ENCODE measurements at regions not wholly inside any gene's neighbourhood (a gene's known extent, or its start where the extent isn't known, plus 50 kb on each side); places are given as distances from the start of the nearest gene placed in this dataset.

DNA sequence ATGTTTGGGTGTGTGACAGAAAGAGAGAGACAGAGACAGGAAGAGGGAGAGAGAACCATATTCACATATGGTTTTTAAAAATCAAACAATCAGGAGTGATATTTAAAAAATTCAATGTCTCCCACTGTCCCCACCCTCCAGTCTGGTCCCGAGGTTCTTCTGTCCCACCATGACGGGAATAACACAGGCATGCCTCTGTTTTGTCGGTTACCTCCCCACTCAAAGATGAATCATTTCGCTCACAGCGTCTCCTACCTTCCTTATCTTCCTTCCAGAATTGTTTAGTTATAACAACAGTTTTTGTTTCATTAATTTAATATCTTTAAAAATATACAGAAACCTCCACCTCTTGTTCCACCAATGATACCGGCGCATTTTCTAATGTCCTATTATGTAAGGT, 113.0 kb downstream of the KCNF1 start:
- H3K4me3 ChIP-seq (ENCODE audit: insufficient read depth, low read depth, low read length, poor library complexity, severe bottlenecking): no peak overlapping the region
- H3K9me3 ChIP-seq (ENCODE audit: control insufficient read depth, low read length): no peaks in the 10 kb centered on the region
- no peak overlapping the region for H3K27ac ChIP-seq (ENCODE audit: insufficient read depth, low read length, poor library complexity, severe bottlenecking)
- H3K4me1 ChIP-seq (ENCODE audit: control insufficient read depth, insufficient read depth, low read length, poor library complexity, severe bottlenecking): no peaks in the 10 kb centered on the region
- DNase-seq: no peak
- no peaks in the 10 kb centered on the region for H3K36me3 ChIP-seq (ENCODE audit: control insufficient read depth, insufficient read depth, low read length)
- no peaks in the 10 kb centered on the region for H3K27me3 ChIP-seq (replicated peaks; ENCODE audit: control insufficient read depth, insufficient read depth, low read length, poor library complexity, severe bottlenecking)

DNA sequence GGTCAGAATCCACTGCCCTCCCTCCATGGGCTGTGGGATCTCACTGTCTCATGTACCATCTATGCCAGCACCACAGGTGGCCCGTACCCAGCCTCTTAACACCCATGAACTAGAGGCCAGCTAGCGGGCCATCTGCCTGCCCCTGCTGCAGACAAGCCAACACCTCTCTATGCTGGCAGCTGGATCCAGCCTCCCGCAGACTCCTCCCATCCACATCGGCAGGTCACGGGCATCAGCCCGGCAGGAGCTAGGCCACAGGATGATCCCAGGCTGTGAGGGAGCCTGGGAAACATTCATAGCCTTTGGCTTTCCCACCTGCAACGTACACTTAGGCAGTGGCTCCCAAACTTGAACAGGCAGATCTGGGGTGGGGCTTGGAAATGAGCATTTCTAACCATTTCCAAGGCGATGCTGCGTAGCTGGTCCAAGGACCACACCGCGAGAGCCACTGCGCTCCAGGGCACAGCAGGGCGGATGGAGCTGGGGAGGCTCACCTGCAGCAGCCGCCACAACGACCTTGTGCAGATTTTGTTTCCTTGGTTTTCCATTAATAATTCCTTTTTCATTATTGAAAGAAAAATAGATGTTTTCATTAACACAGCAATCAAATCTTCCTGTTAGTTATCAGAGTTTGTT, 114.7 kb downstream of the KCNF1 start:
- H3K27ac ChIP-seq (ENCODE audit: insufficient read depth, low read length, poor library complexity, severe bottlenecking): no peak overlapping the region
- no peak for DNase-seq
- H3K4me1 ChIP-seq (ENCODE audit: control insufficient read depth, insufficient read depth, low read length, poor library complexity, severe bottlenecking): no peaks in the 10 kb centered on the region
- H3K36me3 ChIP-seq (ENCODE audit: control insufficient read depth, insufficient read depth, low read length): no peaks in the 10 kb centered on the region
- no peaks in the 10 kb centered on the region for H3K27me3 ChIP-seq (replicated peaks; ENCODE audit: control insufficient read depth, insufficient read depth, low read length, poor library complexity, severe bottlenecking)
- H3K9me3 ChIP-seq (ENCODE audit: control insufficient read depth, low read length): no peaks in the 10 kb centered on the region
- no peak overlapping the region for H3K4me3 ChIP-seq (ENCODE audit: insufficient read depth, low read depth, low read length, poor library complexity, severe bottlenecking)

DNA sequence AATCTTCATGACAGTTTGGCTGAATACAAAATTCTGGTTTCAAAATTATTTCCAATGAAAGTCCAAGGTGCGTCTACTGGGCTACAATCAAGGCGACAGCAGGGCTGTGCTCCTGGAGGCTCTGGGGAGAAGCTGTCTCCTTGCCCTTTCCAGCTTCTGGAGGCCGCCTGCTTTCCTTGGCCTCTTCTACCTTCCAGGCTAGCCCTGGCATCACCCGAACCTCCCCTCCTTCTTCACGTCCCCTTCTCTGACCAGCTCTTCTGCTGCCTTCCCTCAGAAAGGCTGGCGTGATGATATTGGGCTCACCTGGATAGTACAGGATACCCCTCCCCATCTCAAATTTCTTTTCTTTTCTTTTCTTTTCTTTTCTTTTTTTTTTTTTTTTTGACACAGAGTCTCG, 115.5 kb downstream of the KCNF1 start:
- Histone ChIP-seq H3K9me3 (ENCODE audit: control insufficient read depth, low read length) (no peaks in the 10 kb centered on the region), H3K27me3 (replicated peaks; ENCODE audit: control insufficient read depth, insufficient read depth, low read length, poor library complexity, severe bottlenecking) (no peaks in the 10 kb centered on the region), H3K4me1 (ENCODE audit: control insufficient read depth, insufficient read depth, low read length, poor library complexity, severe bottlenecking) (no peaks in the 10 kb centered on the region), H3K36me3 (ENCODE audit: control insufficient read depth, insufficient read depth, low read length) (no peaks in the 10 kb centered on the region), H3K4me3 (ENCODE audit: insufficient read depth, low read depth, low read length, poor library complexity, severe bottlenecking) (no peak overlapping the region), H3K27ac (ENCODE audit: insufficient read depth, low read length, poor library complexity, severe bottlenecking) (no peak overlapping the region)
- DNase-seq: no peak

DNA sequence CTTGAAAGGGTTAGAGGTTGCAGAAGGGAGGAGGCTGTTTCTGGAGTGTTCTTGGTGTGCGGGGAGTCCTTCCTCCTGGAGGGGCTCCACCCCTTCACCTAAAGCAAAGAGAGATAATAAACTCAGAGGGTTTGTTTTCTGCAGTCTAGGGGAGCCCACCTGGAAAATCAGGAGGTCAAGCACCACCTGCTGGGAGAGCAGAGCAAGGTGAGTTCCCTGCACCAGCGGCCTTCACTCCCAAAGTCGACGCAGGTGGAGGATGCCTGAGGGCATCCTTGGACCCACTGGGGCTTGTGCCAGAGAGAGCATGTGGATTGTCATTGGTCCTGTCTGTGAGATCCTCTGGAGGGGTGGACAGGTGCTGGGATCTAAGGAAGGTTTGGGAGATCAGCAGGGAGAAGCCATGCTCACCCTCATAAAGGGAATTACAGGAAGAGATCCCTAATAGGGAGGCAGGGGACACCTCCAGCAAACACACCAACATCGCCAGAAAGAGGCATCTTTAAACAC, 116.7 kb downstream of the KCNF1 start:
- Histone ChIP-seq H3K9me3 (ENCODE audit: control insufficient read depth, low read length) (no peaks in the 10 kb centered on the region), H3K4me1 (ENCODE audit: control insufficient read depth, insufficient read depth, low read length, poor library complexity, severe bottlenecking) (no peaks in the 10 kb centered on the region), H3K27ac (ENCODE audit: insufficient read depth, low read length, poor library complexity, severe bottlenecking) (no peak overlapping the region), H3K4me3 (ENCODE audit: insufficient read depth, low read depth, low read length, poor library complexity, severe bottlenecking) (no peak overlapping the region), H3K27me3 (replicated peaks; ENCODE audit: control insufficient read depth, insufficient read depth, low read length, poor library complexity, severe bottlenecking) (no peaks in the 10 kb centered on the region), H3K36me3 (ENCODE audit: control insufficient read depth, insufficient read depth, low read length) (no peaks in the 10 kb centered on the region)
- DNase-seq: no peak

DNA sequence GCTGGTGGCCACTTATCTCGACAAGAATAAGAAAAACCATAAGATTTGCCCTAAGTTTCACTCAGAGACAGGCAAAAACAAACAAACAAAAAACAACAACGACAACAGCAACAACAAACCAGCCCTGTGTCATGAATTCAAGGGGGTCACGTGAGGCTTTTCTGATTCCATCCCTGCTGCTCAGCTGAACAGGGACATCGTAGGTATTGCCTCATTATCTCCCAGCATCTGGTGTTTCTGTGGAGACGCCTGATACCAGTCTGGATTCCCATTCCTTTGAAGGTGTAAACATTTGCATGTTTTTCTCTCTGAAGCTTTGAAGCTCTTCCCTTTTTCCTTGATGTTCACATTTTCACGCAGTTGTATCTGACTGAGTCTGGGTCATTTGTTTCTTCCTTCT, 117.4 kb downstream of the KCNF1 start:
- Histone ChIP-seq H3K4me3 (ENCODE audit: insufficient read depth, low read depth, low read length, poor library complexity, severe bottlenecking) (no peak overlapping the region), H3K9me3 (ENCODE audit: control insufficient read depth, low read length) (no peaks in the 10 kb centered on the region), H3K27me3 (replicated peaks; ENCODE audit: control insufficient read depth, insufficient read depth, low read length, poor library complexity, severe bottlenecking) (no peaks in the 10 kb centered on the region), H3K27ac (ENCODE audit: insufficient read depth, low read length, poor library complexity, severe bottlenecking) (no peak overlapping the region), H3K36me3 (ENCODE audit: control insufficient read depth, insufficient read depth, low read length) (no peaks in the 10 kb centered on the region), H3K4me1 (ENCODE audit: control insufficient read depth, insufficient read depth, low read length, poor library complexity, severe bottlenecking) (no peaks in the 10 kb centered on the region)
- DNase-seq: no peak

DNA sequence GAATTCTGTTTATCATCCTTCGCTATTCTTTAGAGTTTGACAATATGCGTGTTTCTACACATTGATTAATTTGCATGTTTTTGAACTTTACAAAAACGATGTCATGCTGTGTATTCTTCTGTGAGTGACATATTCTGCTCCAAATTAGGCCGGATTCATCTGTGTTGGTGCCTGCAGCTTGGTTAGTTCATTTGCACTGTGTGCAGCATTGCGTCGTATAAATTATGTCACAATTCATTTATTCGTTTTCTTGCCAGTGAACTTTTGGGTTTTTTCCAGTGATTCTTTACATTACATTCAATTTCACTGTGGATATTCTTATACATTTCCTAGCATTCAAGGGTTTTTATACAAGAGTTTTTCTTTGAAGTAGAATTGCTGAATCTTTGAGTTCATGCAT, 118.3 kb downstream of the KCNF1 start:
- no peak overlapping the region for H3K27ac ChIP-seq (ENCODE audit: insufficient read depth, low read length, poor library complexity, severe bottlenecking)
- H3K4me1 ChIP-seq (ENCODE audit: control insufficient read depth, insufficient read depth, low read length, poor library complexity, severe bottlenecking): no peaks in the 10 kb centered on the region
- no peaks in the 10 kb centered on the region for H3K36me3 ChIP-seq (ENCODE audit: control insufficient read depth, insufficient read depth, low read length)
- H3K9me3 ChIP-seq (ENCODE audit: control insufficient read depth, low read length): no peaks in the 10 kb centered on the region
- H3K4me3 ChIP-seq (ENCODE audit: insufficient read depth, low read depth, low read length, poor library complexity, severe bottlenecking): no peak overlapping the region
- no peaks in the 10 kb centered on the region for H3K27me3 ChIP-seq (replicated peaks; ENCODE audit: control insufficient read depth, insufficient read depth, low read length, poor library complexity, severe bottlenecking)
- DNase-seq: no peak

DNA sequence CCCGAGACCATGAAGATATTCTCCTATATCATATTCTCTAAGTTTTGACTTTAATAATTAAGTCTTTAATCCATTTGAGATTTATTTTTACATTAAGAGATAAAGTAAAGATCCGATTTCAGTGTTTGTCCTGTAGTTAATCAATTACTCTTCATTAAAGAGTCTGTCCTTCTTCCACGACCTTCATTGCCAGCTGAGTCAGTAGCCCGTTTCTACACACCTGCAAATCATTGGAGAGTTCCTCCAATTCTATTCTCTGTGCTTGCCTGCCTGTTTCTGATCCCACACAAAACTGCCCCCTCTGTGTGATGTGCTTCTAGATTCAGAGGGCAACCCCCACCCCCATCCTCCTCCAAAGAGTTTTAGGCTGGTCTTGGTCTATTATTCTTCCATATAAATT, 119.2 kb downstream of the KCNF1 start:
- H3K36me3 ChIP-seq (ENCODE audit: control insufficient read depth, insufficient read depth, low read length): no peaks in the 10 kb centered on the region
- no peak overlapping the region for H3K4me3 ChIP-seq (ENCODE audit: insufficient read depth, low read depth, low read length, poor library complexity, severe bottlenecking)
- H3K4me1 ChIP-seq (ENCODE audit: control insufficient read depth, insufficient read depth, low read length, poor library complexity, severe bottlenecking): no peaks in the 10 kb centered on the region
- H3K27me3 ChIP-seq (replicated peaks; ENCODE audit: control insufficient read depth, insufficient read depth, low read length, poor library complexity, severe bottlenecking): no peaks in the 10 kb centered on the region
- no peak for DNase-seq
- no peak overlapping the region for H3K27ac ChIP-seq (ENCODE audit: insufficient read depth, low read length, poor library complexity, severe bottlenecking)
- no peaks in the 10 kb centered on the region for H3K9me3 ChIP-seq (ENCODE audit: control insufficient read depth, low read length)

DNA sequence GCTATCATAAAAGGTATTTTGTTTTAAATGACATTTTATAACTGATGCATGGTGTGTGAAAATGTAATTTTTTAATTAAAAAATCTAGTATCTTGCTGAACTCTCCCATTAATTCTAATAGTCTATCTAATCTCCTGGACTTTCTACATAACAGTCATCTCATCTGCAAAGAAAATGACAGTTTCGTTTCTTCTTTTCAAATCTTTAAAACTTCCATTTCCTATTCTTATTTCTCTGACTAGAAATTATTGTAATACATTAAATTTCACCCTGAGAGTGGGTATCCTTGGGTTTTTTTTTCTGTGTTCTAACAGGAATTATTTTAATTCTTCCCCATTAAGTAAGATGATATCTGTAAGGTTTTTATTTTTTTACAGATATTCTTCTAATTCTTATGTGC, 120.1 kb downstream of the KCNF1 start:
- no peaks in the 10 kb centered on the region for H3K27me3 ChIP-seq (replicated peaks; ENCODE audit: control insufficient read depth, insufficient read depth, low read length, poor library complexity, severe bottlenecking)
- no peak for DNase-seq
- H3K36me3 ChIP-seq (ENCODE audit: control insufficient read depth, insufficient read depth, low read length): no peaks in the 10 kb centered on the region
- H3K4me3 ChIP-seq (ENCODE audit: insufficient read depth, low read depth, low read length, poor library complexity, severe bottlenecking): no peak overlapping the region
- H3K27ac ChIP-seq (ENCODE audit: insufficient read depth, low read length, poor library complexity, severe bottlenecking): no peak overlapping the region
- no peaks in the 10 kb centered on the region for H3K4me1 ChIP-seq (ENCODE audit: control insufficient read depth, insufficient read depth, low read length, poor library complexity, severe bottlenecking)
- no peaks in the 10 kb centered on the region for H3K9me3 ChIP-seq (ENCODE audit: control insufficient read depth, low read length)

DNA sequence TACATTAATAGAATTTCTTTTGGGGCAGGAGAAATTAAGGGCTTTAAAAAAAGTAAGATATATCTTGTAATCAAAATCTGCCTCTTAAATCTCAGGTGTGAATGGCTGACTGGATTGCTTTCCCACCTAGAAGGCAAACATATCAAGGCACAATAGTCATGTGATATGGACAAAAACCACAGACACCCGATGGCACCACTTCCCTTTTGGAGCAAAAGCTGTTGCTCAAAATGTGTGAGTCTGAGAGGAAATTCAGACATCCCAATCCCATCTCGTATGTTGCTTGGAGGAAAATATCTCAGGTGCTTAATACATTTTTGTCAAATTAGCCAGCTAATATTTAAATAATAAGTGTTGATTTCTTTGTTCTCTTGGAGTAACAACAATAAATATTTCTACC, 120.7 kb downstream of the KCNF1 start:
- Histone ChIP-seq H3K4me3 (ENCODE audit: insufficient read depth, low read depth, low read length, poor library complexity, severe bottlenecking) (no peak overlapping the region), H3K27me3 (replicated peaks; ENCODE audit: control insufficient read depth, insufficient read depth, low read length, poor library complexity, severe bottlenecking) (no peaks in the 10 kb centered on the region), H3K9me3 (ENCODE audit: control insufficient read depth, low read length) (no peaks in the 10 kb centered on the region), H3K4me1 (ENCODE audit: control insufficient read depth, insufficient read depth, low read length, poor library complexity, severe bottlenecking) (no peaks in the 10 kb centered on the region), H3K27ac (ENCODE audit: insufficient read depth, low read length, poor library complexity, severe bottlenecking) (no peak overlapping the region), H3K36me3 (ENCODE audit: control insufficient read depth, insufficient read depth, low read length) (no peaks in the 10 kb centered on the region)
- no peak for DNase-seq

DNA sequence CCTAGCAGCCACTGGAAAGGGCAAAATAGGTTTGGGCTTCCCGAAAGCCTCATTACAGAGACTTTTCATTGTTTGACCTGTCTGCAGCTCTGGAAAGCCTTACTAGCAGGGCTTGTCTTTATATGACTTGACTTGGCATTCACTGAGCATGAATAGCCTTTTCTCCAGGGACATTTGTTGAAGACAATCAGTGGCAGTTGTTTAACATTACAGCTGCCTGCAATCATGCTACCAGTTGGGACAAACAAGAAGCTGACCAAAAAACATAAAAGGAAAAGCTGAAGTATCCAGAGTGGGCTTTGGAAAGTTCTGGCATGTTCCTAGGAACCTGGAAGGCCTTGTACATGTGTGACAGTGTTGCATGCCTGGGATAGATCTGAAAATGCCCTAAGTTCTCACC, 121.4 kb downstream of the KCNF1 start:
- H3K27me3 ChIP-seq (replicated peaks; ENCODE audit: control insufficient read depth, insufficient read depth, low read length, poor library complexity, severe bottlenecking): no peaks in the 10 kb centered on the region
- DNase-seq: no peak
- no peak overlapping the region for H3K27ac ChIP-seq (ENCODE audit: insufficient read depth, low read length, poor library complexity, severe bottlenecking)
- no peak overlapping the region for H3K4me3 ChIP-seq (ENCODE audit: insufficient read depth, low read depth, low read length, poor library complexity, severe bottlenecking)
- no peaks in the 10 kb centered on the region for H3K4me1 ChIP-seq (ENCODE audit: control insufficient read depth, insufficient read depth, low read length, poor library complexity, severe bottlenecking)
- H3K36me3 ChIP-seq (ENCODE audit: control insufficient read depth, insufficient read depth, low read length): no peaks in the 10 kb centered on the region
- H3K9me3 ChIP-seq (ENCODE audit: control insufficient read depth, low read length): peaks cover 3% of the 10 kb centered on the region

All from effector memory CD4-positive, alpha-beta T cell (primary cell).